Stromal cell of bone marrow (primary cell): ENCODE measurements at regions not wholly inside any gene's neighbourhood (a gene's known extent, or its start where the extent isn't known, plus 50 kb on each side); places are given as distances from the start of the nearest gene placed in this dataset.

ENCODE experiments used
- DNase-seq: peaks from one replicate; pipeline ENCODE4 v3.0.0-alpha.2; 2012; ENCODE audit warnings: low read depth

- DNase-seq = no peak
Observed at GRCh38 chr13:95352486-95352885, 51.2 kb upstream of the ABCC4 start.

GRCh38 chr13:95354156-95354555 lies 52.9 kb upstream of the ABCC4 start:
- DNase-seq = no peak

- no peak for DNase-seq
Observed at GRCh38 chr13:95354680-95355487, 53.6 kb upstream of the ABCC4 start.

- DNase-seq = peak; percentile 8
Observed at GRCh38 chr13:95355494-95355893, 54.2 kb upstream of the ABCC4 start.

- DNase-seq = no peak
Observed at GRCh38 chr13:95356916-95357315, 55.7 kb upstream of the ABCC4 start.

GRCh38 chr13:95357875-95358274 lies 56.6 kb upstream of the ABCC4 start:
- no peak for DNase-seq

GRCh38 chr13:95360052-95360451 lies 58.8 kb upstream of the ABCC4 start:
- DNase-seq = no peak

- DNase-seq = no peak
Observed at GRCh38 chr13:95360464-95361097, 59.3 kb upstream of the ABCC4 start.

GRCh38 chr13:95361686-95362085 lies 60.4 kb upstream of the ABCC4 start:
- DNase-seq = no peak

GRCh38 chr13:95362666-95363065 lies 61.4 kb upstream of the ABCC4 start:
- DNase-seq = no peak

GRCh38 chr13:95367309-95367843 lies 66.1 kb upstream of the ABCC4 start:
- DNase-seq = no peak

- no peak for DNase-seq
Observed at GRCh38 chr13:95368998-95369397, 67.7 kb upstream of the ABCC4 start.

GRCh38 chr13:95375706-95376105 lies 74.5 kb upstream of the ABCC4 start:
- DNase-seq = no peak

- no peak for DNase-seq
Observed at GRCh38 chr13:95378603-95379002, 77.4 kb upstream of the ABCC4 start.

- DNase-seq = peak; percentile 77
Observed at GRCh38 chr13:95380468-95381211, 79.4 kb upstream of the ABCC4 start.

GRCh38 chr13:95381212-95381527 lies 79.9 kb upstream of the ABCC4 start:
- no peak for DNase-seq

- no peak for DNase-seq
Observed at GRCh38 chr13:95382411-95382810, 81.2 kb upstream of the ABCC4 start.

GRCh38 chr13:95382916-95383315 lies 81.7 kb upstream of the ABCC4 start:
- DNase-seq = no peak

- DNase-seq = no peak
Observed at GRCh38 chr13:95385373-95385772, 84.1 kb upstream of the ABCC4 start.

- DNase-seq = peak; percentile 17
Observed at GRCh38 chr13:95385798-95386197, 84.5 kb upstream of the ABCC4 start.

- no peak for DNase-seq
Observed at GRCh38 chr13:95386370-95386769, 85.1 kb upstream of the ABCC4 start.

- DNase-seq = peak; percentile 40
Observed at GRCh38 chr13:95387733-95388207, 86.5 kb upstream of the ABCC4 start.
